ENCODE measurements at regions not wholly inside any gene's neighbourhood (a gene's known extent, or its start where the extent isn't known, plus 50 kb on each side); places are given as distances from the start of the nearest gene placed in this dataset.

DNA sequence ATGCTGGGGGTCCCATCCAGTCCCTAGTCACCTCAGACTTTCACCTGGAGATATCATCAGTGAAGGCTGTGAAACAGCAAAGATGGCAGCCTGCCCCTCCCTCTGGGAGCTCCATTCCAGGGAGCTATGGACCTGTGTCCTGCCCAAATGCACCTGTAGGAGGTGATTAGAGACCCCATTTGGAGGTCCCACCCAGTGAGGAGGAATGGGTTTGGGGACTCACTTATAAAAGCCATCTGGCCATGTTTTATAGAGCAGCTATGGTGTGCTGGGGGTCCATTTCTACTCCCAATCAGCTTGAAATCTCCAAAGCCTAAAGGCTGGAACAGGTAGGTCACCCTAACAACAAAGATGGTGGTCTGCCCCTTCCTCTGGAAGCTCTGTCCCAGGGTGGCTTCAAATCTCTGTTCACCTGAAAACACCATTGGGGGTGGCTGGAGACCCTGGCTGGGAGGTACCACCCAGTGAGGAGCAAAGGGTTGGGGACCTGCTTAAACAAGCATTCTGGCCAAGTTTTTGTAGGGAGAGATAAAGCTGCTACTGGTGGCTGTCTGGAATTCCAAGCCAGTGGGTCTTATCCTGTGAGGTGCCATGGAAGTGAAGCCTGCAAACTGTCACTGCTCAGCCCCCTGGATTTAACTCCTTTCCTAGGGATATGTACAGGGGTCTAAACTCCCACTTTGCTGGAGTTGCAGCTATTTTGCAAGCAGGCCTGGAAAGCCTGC is 182.3 kb downstream of the RASSF9 start:
- H3K36me3 ChIP-seq (ENCODE audit: insufficient read depth, low read length), result no peaks in the 10 kb centered on the region
- H3K79me2 ChIP-seq (ENCODE audit: insufficient read depth, low read length), result no peaks in the 10 kb centered on the region
- H3K4me1 ChIP-seq (ENCODE audit: insufficient read depth, low read length, severe bottlenecking), result no peaks in the 10 kb centered on the region
- H4K20me1 ChIP-seq (ENCODE audit: insufficient read depth, low read length), result no peaks in the 10 kb centered on the region
- H3K9me2 ChIP-seq (ENCODE audit: low read depth, low read length), result no peaks in the 10 kb centered on the region
- H3K9me3 ChIP-seq (ENCODE audit: low read length), result no peaks in the 10 kb centered on the region
- H3K4me2 ChIP-seq (ENCODE audit: low read length), result no peak overlapping the region
- no peak overlapping the region for H3K9ac ChIP-seq (ENCODE audit: low read length)
- H3K27me3 ChIP-seq (ENCODE audit: insufficient read depth, low read length), result no peaks in the 10 kb centered on the region
- H3K4me3 ChIP-seq (ENCODE audit: low read depth, low read length, poor library complexity, severe bottlenecking), result no peak overlapping the region
- no peaks in the 10 kb centered on the region for H3F3A ChIP-seq (ENCODE audit: insufficient read depth, low read length)
- no peak overlapping the region for H2AFZ ChIP-seq (ENCODE audit: low read length)
- TF ChIP-seq, protein P1, sequence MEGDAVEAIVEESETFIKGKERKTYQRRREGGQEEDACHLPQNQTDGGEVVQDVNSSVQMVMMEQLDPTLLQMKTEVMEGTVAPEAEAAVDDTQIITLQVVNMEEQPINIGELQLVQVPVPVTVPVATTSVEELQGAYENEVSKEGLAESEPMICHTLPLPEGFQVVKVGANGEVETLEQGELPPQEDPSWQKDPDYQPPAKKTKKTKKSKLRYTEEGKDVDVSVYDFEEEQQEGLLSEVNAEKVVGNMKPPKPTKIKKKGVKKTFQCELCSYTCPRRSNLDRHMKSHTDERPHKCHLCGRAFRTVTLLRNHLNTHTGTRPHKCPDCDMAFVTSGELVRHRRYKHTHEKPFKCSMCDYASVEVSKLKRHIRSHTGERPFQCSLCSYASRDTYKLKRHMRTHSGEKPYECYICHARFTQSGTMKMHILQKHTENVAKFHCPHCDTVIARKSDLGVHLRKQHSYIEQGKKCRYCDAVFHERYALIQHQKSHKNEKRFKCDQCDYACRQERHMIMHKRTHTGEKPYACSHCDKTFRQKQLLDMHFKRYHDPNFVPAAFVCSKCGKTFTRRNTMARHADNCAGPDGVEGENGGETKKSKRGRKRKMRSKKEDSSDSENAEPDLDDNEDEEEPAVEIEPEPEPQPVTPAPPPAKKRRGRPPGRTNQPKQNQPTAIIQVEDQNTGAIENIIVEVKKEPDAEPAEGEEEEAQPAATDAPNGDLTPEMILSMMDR (IDR thresholded peaks at IDR 0.05; ENCODE audit: low read length), result no peak
- no peak for TF ChIP-seq EZH2 (IDR thresholded peaks at IDR 0.05; ENCODE audit: borderline replicate concordance, low read length)
- no peak overlapping the region for H3K27ac ChIP-seq (ENCODE audit: low read depth, low read length, poor library complexity, severe bottlenecking)

GRCh38 chr12:85654456-85654840 is 181.8 kb downstream of the RASSF9 start:
- Histone ChIP-seq H3K4me1 (ENCODE audit: insufficient read depth, low read length, severe bottlenecking) (no peaks in the 10 kb centered on the region), H3K36me3 (ENCODE audit: insufficient read depth, low read length) (no peaks in the 10 kb centered on the region), H3F3A (ENCODE audit: insufficient read depth, low read length) (no peaks in the 10 kb centered on the region), H3K4me2 (ENCODE audit: low read length) (no peak overlapping the region), H3K4me3 (ENCODE audit: low read depth, low read length, poor library complexity, severe bottlenecking) (no peak overlapping the region), H3K27me3 (ENCODE audit: insufficient read depth, low read length) (no peaks in the 10 kb centered on the region), H2AFZ (ENCODE audit: low read length) (no peak overlapping the region), H3K27ac (ENCODE audit: low read depth, low read length, poor library complexity, severe bottlenecking) (no peak overlapping the region), H3K9me2 (ENCODE audit: low read depth, low read length) (no peaks in the 10 kb centered on the region), H4K20me1 (ENCODE audit: insufficient read depth, low read length) (no peaks in the 10 kb centered on the region), H3K79me2 (ENCODE audit: insufficient read depth, low read length) (no peaks in the 10 kb centered on the region), H3K9ac (ENCODE audit: low read length) (no peak overlapping the region), H3K9me3 (ENCODE audit: low read length) (no peaks in the 10 kb centered on the region)
- TF ChIP-seq EZH2 (IDR thresholded peaks at IDR 0.05; ENCODE audit: borderline replicate concordance, low read length), result no peak
- TF ChIP-seq, protein P1 (IDR thresholded peaks at IDR 0.05; ENCODE audit: low read length), result no peak

DNA sequence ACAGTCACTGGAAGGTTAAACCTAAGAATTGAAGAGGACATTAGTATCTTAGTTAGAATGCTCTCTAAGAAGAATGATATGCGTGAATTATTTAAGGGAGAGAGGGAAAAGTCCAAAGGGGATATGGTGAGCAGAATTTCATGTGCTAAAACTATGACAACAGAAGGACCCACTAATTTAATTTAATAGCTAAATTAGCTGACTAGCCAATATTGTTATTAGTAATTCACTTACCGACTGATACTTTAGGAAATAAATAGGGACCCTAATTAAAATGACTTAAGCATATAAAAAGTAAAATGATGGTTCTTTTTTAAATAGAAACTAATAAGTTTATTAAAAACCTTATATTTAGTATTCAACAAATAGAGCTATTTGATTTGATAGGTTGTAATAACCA is 179.6 kb downstream of the RASSF9 start:
- Histone ChIP-seq H3K4me3 (ENCODE audit: low read depth, low read length, poor library complexity, severe bottlenecking) (no peak overlapping the region), H3K27ac (ENCODE audit: low read depth, low read length, poor library complexity, severe bottlenecking) (no peak overlapping the region), H3K36me3 (ENCODE audit: insufficient read depth, low read length) (no peaks in the 10 kb centered on the region), H3K4me2 (ENCODE audit: low read length) (no peak overlapping the region), H3K9ac (ENCODE audit: low read length) (no peak overlapping the region), H3K9me2 (ENCODE audit: low read depth, low read length) (no peaks in the 10 kb centered on the region), H3K79me2 (ENCODE audit: insufficient read depth, low read length) (no peaks in the 10 kb centered on the region), H2AFZ (ENCODE audit: low read length) (no peak overlapping the region), H4K20me1 (ENCODE audit: insufficient read depth, low read length) (no peaks in the 10 kb centered on the region), H3K27me3 (ENCODE audit: insufficient read depth, low read length) (no peaks in the 10 kb centered on the region), H3F3A (ENCODE audit: insufficient read depth, low read length) (no peaks in the 10 kb centered on the region), H3K9me3 (ENCODE audit: low read length) (no peaks in the 10 kb centered on the region), H3K4me1 (ENCODE audit: insufficient read depth, low read length, severe bottlenecking) (no peaks in the 10 kb centered on the region)
- TF ChIP-seq EZH2 (IDR thresholded peaks at IDR 0.05; ENCODE audit: borderline replicate concordance, low read length), result no peak
- TF ChIP-seq, protein P1 (IDR thresholded peaks at IDR 0.05; ENCODE audit: low read length), result no peak
